Fibroblast of gingiva (primary cell): ENCODE measurements at regions not wholly inside any gene's neighbourhood (a gene's known extent, or its start where the extent isn't known, plus 50 kb on each side); places are given as distances from the start of the nearest gene placed in this dataset.
"Not testable (repeated sequence)": the region's sequence is repeated elsewhere in the genome, so short reads cannot be mapped to it uniquely, and the experiment has no call there.

Experiments used
- DNase-seq: peaks from one replicate; pipeline ENCODE4 v3.0.0-alpha.2; 2011; ENCODE audit warnings: low read depth

DNA sequence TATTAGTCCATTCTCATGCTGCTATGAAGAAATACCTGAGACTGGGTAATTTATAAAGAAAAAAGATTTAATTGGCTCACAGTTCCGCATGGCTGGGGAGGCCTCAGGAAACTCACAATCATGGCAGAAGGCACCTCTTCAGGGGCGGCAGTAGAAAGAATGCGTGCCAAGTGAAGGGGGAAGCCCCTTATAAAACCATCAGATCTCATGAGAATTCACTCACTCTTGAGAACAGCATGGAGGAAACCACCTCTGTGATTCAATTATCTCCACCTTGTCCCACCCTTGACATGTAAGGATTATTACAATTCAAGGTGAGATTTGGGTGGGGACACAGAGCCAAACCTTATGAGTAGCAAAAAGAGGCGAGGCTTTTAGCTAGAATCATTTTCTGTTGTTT lies 60.7 kb upstream of the P2RY1 start:
- DNase-seq, result not testable (repeated sequence)

DNA sequence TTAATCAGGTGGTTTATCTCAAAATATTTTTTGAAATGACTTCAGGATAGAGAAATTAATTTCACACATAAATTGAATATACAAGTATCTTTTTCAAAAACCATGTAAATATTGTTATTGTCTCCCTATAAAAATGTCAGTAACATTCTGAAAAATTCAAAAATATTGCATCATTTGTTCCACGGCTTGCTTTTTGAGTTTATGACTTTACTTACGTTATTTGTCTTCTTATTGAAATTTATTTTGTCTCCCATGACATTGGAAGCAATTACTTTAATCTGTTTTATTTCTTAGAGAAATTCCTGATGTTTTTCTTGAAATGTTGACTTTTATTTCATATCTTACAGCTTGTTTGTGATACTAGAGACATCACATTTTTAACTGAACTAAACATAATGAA lies 56.9 kb upstream of the P2RY1 start:
- no peak for DNase-seq

DNA sequence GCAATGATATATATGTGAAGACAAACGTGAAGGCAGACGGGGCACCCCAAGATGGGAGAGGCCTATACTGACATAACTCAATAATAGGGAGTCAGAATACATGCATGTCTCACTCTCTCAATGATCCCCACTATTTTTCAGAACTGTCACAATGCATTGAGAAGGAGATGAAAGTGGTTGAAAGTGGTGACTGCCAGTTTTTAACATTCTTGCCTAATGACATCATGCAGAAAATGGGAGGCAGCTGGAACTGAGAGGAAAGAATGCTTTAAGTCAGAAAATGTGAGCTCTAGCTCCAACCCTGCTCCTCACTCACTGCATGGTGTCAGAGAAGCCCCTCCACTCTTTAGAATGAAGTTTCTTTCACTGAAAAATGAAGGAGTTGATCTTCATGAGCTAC lies 55.3 kb upstream of the P2RY1 start:
- peak; percentile 45 for DNase-seq

DNA sequence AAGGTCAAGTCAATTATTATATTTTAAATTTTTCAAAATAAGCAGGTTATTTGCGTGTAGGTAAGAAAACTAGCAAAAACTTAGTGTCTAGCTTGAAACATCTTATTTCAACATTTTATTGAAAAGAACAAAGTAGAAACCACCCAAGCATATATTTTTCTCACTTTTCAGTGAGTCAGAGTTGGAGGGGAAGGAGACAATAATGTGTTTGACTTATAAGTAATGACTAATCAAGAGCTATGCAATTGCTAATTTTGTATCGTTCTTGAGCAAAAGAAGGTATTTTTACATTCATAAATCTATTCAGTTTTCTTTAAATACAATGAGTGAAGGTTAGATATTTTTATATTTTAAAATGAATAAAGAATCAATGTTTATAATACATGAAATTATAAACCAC lies 54.4 kb upstream of the P2RY1 start:
- DNase-seq, result no peak

DNA sequence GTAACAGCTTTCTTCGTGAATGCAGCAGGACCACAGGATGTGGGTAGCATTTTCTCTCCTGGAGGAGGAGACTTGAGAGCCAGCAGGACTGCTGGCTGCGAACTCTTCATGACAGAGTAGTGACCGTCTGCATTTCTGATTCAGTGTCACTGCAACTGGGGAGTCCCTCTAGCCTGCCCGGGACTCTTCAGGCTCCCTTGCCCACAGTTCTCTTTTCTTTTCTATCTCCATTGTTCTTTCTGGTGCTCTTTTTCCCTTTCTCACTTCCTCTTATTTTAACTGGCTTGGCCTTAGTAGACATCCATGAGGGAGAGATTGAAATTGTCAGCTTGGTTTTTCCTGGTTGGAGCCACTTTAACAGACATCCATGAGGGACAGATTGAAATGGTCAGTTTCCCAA lies 49.9 kb upstream of the P2RY1 start:
- no peak for DNase-seq
